Activated CD4-positive, alpha-beta T cell treated with anti-CD3 and anti-CD28 coated beads, Interleukin-10, Interleukin-2, amounts not matched to agents 100 ng/mL and 50 ng/mL, durations not matched to agents 16 hours and 8 hours (primary cell): ENCODE measurements at regions not wholly inside any gene's neighbourhood (a gene's known extent, or its start where the extent isn't known, plus 50 kb on each side); places are given as distances from the start of the nearest gene placed in this dataset.
"Not testable (repeated sequence)": the region's sequence is repeated elsewhere in the genome, so short reads cannot be mapped to it uniquely, and the experiment has no call there.

ENCODE experiments used
- DNase-seq: peaks from one replicate; pipeline ENCODE4 v3.0.0-alpha.2; 2020

DNA sequence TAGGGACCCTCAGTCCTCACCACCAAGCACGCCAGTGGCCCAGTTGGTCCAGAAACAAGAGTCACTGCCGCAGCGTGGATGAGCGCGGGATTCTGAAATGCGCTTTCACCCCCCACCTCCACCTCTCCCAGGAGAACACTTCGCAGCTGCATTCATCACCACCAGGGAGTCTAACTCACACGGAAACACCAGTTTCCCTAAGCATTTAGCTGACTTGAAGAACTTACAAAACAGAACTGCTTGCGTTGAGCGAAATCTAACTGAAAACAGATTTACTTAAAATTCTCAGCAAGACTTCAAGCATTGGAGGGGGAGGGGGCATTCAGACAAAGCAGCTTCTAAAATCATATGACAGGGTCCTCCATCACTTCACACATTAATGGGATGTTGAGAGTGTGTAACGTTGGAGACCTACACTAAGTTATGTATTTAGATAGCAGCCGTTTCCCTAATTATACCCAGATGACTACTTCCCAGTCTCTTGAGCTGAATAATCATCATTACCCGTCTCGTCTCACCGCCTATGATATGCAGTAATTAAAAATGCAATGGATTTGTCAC, 258.2 kb upstream of the IRS2 start:
- no peak for DNase-seq

GRCh38 chr13:110042253-110042950, 256.0 kb upstream of the IRS2 start:
- no peak for DNase-seq

- not testable (repeated sequence) for DNase-seq
Measured at GRCh38 chr13:110041638-110042037, 255.3 kb upstream of the IRS2 start.

DNA sequence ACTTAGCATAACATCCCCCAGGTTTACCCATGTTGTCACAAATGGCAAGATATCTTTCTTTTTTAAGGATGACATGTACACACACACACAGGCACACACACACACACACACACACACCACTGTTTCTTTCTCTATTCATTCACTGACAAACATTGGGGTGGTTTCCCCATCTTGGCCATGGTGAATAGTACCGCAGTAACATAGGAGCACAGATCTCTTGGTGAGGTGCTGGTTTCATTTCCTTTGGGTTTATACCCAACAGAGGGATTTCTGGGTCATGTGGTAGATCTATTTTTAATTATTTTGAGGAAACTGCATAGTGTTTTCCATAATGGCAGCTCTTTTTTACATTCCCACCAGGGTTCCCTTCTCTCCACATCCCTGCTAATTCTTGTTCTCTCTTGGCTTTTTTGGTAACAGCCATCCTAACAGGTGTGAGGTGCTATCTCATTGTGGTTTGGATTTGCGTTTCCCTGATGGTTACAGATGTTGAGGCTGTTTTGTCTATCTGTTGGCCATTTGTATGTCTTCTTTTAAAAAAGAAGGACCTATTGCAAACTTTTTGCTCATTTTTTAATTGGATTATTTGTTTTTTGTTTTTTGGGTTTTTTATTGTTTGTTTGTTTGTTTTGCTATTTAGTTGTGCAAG, 251.7 kb upstream of the IRS2 start:
- no peak for DNase-seq

DNA sequence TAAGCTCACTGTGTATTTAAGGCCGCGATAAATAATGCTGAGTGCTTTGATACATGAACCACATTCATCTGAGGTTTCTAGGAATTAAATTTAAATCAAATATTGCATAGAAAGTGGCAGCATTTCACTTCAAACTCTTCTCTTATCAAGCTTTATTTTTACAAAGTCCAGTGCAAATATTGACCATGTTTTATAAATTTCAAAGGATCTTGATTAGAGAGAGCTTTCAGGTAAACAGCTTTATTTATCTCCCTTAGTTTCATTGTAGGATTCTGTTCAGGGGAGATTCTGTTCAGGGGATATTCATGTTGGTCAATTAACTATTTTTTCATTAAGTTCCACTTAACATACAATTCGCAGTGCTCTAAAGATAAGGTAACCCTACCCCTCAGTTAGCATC, 249.7 kb upstream of the IRS2 start:
- no peak for DNase-seq

GRCh38 chr13:110034031-110034549, 247.7 kb upstream of the IRS2 start:
- DNase-seq, result no peak

DNA sequence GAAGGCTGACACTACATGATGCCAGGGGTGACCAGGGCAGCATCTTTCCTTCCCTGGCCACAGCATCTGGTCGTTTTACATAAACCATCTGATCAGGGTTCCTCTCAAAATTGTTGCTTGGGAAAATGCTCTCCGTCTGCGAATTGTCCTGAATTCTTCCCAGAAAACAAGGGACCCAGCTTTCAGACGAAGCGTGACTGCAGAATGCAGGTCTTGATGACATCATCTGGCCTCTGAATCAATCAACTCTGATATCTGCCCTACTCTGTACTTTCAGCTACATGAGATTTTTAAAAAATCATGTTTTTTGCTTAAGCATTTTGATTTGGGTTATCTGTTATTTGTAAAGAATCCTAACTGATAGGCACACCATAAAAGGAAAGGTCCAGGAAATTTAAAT, 246.6 kb upstream of the IRS2 start:
- DNase-seq, result no peak

DNA sequence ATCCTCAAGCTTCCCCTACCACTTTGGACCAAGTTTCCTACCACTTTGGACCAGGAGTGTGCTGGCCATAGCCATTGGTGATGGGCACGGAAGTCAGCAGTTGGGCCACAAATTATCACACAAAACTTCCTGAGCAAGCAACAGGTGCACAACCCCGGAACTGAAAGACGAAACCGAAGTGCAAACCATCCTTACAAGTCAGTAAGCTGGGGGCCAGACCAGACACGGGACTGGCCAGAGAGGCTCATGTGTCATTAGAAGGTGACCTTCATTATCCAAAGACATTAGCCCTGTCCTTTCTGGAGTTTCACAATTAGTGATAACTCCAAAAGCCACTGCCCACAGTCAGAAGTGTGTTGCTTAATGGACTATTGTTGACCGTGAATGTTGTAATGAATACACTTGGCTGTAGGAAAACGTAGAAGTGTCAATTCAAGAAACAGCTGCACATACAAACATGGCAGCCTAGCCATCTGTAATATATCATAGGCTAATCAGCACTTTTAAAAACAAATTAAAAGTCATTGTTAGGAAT, 244.1 kb upstream of the IRS2 start:
- no peak for DNase-seq

DNA sequence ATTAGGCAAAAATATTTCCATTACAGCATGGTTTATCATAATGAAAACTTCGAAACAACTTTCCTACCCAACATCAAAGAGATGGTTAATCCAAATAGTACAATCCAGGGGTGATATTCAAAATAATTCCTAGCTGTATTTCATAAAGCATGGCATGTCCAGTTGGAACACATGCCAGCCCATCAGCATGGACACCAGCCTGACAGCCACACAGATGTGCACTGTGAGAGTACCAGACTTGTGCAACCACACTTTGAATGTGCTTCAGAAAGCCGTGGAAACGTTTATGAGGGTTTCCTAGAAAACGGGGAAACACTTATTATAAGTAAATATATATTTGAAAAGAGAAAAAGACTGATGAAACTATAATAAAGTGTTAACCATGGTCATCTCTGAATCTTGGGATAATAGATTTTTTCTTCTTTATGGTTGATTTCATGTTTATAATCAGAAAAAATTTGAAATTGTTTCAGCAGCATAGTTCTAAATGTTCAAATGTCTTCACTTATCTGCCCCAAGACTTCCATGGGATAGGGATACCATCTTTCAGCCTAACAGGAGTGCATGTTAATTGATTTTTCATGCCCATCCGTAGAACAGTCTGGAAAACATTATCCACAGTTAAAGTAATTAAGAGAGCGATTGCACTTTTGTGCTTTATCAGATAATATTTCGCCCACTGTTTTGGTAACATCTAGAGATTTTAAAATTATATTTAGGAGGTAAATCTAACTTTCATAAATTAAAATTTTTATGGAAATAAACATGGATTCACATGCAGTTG, 242.6 kb upstream of the IRS2 start:
- DNase-seq, result no peak

DNA sequence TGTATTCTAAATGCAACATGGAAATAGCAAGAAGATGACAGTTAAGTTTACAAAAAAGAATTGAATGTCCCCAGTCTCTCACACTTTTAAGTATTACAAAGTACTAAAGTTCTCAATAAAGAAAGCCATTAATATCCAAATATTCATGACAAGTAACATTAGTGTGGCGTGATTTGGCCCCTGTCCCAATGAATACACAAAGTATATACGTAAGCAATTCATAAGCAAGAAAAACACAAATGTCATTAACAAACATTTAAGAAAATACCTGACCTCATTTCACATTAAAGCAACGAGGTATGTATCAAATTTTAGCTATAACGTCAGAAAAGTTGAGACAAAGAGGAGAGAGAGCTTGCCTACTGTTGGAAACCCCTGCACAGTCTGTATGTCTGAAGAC, 241.9 kb upstream of the IRS2 start:
- DNase-seq, result no peak

- DNase-seq, result no peak
Measured at GRCh38 chr13:110027470-110028240, 241.3 kb upstream of the IRS2 start.

DNA sequence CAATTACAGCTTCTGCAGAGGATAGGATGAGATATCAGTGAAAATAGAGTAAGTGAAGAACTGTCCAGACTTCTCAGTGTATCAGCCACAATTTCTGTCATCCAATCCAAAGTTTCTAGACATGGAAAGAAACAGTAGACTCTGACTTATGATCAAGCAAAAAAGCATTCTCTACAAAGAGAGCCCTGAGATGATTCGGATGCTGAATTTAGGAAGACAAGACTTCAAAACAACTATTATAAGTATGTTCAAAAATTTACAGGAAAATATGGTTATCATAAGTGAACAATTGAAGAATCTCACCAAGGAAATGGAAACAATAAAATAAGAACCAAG, 238.2 kb upstream of the IRS2 start:
- no peak for DNase-seq

DNA sequence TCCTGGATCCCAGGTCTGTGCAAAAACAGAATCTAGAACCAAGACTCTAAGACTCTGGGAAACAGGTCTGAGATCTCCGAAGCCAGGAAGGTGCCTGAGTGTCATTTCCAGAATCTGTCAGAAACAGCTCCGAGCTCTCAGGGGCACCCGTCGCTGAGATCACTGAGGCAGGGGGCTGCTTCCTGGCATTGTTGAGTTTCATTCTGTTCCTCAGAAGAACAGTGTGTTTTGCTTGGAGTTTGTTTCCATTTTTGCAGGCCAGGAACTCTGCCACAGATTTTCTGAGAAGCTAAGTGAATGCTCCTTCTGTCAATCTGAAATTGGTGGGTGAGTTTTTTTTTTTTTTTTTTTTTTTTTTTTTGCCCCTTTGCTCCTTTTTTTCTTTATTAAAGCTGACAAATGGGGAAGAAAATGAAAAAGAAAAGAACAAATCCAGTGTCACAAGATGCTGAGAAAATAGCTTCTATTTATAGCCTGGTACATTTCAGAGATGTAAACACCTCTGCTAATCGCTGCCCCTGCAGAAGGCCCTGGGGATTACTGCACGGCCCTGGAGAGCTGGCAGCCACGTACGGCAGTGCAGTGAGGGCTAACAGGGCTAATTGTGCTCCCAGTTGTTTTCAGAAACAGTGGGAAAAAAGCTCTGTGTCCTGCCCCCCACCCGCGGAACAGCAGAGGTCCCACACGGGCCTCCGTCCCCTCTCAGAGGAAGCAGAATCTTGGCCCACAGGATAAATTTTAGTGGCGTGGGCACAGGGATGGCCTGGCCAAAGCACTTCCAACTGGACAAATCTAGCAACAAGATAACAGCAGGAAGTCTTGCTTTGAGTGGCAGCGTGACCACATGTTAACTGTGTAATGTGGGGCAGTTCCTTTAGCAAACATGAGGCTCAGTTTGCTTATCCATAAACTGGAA, 237.6 kb upstream of the IRS2 start:
- DNase-seq, result no peak

- DNase-seq, result no peak
Measured at GRCh38 chr13:110018009-110018408, 231.6 kb upstream of the IRS2 start.

GRCh38 chr13:110017379-110017778, 231.0 kb upstream of the IRS2 start:
- DNase-seq, result no peak

GRCh38 chr13:110015253-110015652, 228.9 kb upstream of the IRS2 start:
- no peak for DNase-seq

DNA sequence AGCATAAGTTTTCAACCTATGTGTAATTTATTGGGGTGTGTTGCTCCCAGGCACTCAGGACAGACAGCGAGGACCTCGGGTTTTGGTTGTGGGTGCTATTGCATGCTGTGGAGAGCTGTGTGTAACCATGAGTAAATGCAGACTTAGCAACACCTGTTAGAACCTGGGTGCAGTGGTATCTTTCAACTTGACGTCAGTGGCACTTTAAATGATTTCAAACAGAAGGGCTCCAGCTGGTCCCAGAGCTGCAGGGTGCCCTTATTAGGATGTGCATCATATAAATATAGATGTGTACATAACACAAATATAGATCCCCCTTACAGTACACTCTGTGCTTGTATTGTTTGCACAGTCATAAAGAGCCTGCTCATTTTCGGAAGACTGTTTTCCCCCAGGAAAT, 228.3 kb upstream of the IRS2 start:
- DNase-seq, result no peak

- DNase-seq, result no peak
Measured at GRCh38 chr13:110012102-110012739, 225.8 kb upstream of the IRS2 start.

GRCh38 chr13:110010404-110011138, 224.2 kb upstream of the IRS2 start:
- no peak for DNase-seq

- no peak for DNase-seq
Measured at GRCh38 chr13:110008816-110009215, 222.4 kb upstream of the IRS2 start.
